NCI-H2081 treated with DMSO at 0.1 percent for 48 hours (cell line): ENCODE measurements at regions not wholly inside any gene's neighbourhood (a gene's known extent, or its start where the extent isn't known, plus 50 kb on each side); places are given as distances from the start of the nearest gene placed in this dataset.

Experiments used
- DNase-seq: peaks from one replicate; lab custom pipeline; 2025; lab: John Stamatoyannopoulos, UW

DNA sequence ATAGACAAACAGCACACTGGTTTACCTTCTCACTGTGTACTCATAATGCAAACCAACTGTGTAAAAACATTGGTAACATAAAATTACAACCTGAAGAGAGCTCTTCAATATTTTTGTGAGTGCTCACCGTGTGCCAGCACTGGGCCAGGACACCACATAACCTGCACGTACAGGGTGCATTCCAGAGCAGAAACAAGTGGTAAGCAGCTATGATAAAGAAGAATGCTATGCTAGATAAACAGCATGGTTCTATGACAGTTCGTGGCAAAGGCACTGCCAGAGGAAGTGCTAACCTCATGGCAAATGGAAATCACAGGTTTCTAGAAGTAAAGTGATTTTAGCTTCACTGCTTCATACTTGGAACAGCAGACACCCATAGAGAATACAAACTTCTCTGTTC is 343.5 kb downstream of the MTX2 start:
- DNase-seq, result no peak

DNA sequence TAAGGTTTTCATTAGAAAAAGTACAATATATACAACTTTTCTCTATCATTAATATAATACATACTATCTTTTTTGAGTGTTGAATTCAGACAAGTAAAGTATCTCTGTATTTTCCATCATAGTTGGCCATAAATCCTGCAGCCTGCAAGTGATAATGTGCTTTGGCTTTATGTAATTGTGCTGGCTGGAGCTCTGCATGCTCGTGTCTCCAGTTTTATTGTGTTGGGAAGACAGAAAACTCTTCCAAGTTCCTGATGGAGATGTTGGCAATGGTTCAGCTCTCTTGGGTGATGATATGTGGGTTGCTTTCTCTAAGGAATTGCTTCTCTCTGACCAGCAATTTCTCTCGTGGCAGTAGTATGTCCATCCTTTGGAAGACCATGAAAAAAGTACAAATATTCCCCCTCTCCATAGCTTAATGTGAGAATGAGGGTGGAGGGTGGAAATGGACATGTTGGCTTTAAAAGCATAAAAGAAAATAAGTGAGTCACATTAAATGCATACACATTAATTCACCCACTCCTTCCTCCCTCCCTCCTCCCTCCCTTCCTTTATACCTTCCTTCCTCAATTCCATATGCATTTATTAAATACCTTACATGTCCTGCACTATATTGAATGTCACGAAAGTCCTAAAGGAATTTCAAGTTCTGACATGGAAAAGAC is 344.2 kb downstream of the MTX2 start:
- DNase-seq, result no peak

DNA sequence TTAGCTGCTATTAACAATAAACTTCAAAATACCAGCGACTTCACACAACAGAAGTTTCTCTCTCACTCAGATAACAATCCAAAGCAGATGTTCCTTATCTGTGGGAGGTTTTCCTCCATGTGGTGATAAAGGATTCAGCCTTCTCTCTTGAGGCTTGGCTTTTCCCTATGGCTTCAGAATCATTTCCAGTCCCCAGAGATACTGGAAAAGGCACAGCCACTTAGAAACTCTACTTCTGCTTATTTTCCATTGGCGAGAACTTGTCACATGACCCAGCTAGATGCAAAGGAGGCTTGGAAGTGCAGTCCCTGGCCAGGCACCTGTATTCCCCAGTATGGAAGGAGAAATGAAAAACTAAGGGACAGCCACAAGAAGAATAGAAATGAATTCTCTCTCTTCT is 344.8 kb downstream of the MTX2 start:
- no peak for DNase-seq

DNA sequence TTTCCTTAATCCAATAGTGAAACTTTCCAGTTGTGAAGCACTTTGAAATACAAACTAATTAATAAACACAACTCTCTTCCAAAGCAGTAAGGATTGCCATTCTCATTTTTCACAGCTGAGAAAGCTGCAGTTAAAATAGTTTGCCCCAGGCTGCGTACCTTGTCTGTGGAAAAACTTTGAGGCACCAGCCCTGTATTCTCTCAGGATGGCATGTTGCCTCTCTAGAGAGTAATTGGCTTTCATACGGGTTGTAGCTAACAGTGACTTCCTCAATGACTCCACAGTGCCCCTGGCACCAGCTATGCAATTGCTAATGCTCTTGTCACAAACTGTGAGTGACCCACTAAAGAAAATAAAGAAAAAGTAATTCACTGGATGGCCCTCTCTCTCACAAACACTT is 345.7 kb downstream of the MTX2 start:
- DNase-seq, result no peak

DNA sequence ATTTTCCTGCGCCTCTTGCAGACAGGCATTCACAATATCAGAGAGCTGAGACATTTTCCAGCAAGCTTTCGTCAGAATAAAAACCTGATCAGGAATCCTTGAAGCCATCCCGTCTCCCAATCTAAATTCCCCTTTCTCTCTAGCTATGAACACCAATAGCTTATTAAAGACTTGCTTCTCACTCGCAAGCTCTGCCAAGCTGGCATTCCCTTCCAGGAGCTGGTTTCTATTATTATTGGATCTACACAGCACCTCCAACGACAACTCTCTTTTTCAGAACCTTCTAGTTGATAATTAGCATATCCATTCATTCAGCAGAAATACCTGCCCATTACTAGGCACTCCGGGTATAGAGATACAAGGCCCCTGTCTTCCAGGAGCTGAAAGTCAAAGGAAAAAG is 350.3 kb downstream of the MTX2 start:
- no peak for DNase-seq

DNA sequence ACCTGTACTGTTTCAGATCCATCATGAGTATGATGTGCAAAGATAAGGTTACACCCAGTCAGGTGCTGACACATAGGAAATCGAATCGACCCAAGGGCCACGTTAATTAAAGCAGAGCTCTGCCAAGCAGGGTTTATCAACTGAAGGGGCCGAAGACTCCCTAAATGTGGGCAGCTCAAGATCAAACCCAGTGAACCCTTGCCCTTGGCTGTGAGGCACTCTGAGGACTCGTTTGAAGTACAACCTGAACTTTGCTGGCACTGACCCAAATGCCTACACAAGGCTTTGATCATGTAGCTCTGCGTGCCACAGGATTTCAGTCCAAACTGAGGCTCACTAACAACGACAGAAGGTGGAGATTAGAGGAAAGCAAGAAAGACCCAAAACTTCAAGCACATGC is 352.1 kb downstream of the MTX2 start:
- DNase-seq, result no peak

DNA sequence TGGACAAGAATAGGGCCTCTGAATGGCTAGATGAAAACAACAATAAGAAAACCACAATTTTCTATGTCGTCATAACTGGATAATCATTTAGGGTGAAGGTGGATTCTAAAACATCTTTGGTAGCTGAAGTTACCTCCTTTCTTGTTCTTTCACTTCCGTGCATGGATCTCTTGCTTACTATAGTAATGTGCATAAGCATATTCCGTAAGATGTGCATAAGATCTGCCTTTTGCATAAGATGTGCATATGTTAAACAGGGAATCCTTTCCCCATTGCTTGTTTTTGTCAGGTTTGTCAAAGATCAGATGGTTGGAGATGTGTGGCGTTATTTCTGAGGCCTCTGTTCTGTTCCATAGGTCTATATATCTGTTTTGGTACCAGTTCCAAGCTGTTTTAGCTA is 353.6 kb downstream of the MTX2 start:
- DNase-seq, result no peak

DNA sequence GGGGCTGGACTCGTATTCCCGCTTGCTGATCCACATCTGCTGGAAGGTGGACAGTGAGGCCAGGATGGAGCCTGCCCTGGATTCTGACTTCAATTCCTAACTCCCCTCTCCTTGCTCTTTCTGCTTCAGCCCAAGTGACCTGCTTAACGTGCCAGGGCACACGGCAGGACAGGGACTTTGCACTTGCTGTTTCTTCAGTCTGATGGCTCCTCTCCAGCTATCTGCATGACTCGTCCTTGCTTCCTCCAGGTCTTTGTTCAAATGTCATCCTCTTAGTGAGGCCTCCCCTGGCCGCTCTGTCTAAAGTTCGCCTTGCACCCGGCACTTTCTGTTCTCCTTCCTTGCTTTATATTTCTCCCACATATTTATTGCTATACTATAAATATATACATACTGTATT is 357.6 kb downstream of the MTX2 start:
- DNase-seq, result no peak

DNA sequence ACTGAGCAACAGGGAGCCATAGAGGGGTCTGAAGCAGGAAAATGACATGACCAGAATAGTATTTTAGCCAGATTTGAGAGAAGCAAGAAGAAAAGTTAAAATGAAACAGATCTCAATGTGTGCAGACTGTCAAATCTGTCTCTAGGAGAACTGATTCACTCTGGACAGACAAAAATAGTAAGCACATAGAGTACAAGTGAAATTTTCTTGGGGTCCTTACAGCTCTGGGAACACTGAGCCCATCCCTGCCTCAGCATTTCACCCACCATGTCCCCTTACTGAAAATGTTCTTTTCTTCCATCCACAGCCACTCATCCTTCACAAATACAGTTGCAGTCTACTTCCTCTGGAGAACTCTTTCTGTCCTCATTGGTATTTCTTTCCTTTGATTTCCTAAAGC is 359.2 kb downstream of the MTX2 start:
- no peak for DNase-seq

DNA sequence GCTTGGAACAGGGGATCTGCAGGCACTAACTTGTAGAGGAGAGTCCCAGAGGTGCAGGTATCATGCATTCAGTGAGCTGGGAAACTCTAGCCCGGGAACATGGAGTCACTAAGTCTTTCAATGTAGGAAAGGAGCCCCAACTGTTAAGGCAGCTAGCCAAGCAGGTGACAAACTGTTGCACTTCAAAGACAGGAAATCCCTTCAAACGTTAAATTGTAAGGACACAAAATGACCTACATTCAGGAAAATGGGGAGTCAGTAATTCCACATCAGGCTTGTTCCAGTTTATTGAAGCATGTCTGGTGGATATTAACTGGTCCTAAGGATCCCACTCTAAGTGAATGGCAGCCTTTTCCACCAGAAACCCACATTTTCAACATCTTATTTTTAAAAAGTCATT is 364.5 kb downstream of the MTX2 start:
- no peak for DNase-seq

DNA sequence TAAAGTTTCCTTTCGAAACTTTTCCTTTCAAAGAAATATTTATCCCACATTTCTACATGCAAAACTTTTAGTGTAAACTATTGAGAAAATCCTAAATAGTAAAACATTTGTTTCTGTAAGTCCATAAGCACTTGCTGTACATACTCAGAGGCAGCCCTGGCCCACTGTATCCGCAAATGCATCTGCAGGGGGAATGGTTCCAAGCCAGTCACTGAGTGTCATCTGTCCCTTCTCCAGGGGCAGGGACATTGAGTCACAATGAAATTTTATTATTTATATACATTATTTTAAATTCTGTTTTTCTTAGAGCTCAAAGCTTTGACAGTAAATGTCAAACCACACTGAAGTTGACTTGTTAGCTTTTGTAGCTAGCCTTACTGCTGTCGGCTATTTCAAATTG is 367.2 kb downstream of the MTX2 start:
- DNase-seq, result no peak

DNA sequence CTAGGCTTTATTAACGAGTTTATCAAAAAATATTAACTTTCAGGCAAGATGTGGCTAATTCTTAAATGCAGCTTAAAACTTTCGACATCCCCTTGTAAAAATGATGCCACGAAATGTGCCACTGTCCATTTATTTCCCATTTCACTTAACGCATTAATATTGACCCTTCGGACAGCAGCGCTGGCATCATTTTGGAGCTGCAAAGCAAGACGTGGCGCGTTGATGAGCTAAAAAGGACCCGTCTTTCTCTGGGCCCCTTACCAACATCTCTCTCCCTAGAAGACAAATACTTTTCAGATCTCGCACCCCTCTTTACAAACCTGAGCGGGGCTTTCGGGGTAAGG is 367.9 kb downstream of the MTX2 start:
- no peak for DNase-seq

DNA sequence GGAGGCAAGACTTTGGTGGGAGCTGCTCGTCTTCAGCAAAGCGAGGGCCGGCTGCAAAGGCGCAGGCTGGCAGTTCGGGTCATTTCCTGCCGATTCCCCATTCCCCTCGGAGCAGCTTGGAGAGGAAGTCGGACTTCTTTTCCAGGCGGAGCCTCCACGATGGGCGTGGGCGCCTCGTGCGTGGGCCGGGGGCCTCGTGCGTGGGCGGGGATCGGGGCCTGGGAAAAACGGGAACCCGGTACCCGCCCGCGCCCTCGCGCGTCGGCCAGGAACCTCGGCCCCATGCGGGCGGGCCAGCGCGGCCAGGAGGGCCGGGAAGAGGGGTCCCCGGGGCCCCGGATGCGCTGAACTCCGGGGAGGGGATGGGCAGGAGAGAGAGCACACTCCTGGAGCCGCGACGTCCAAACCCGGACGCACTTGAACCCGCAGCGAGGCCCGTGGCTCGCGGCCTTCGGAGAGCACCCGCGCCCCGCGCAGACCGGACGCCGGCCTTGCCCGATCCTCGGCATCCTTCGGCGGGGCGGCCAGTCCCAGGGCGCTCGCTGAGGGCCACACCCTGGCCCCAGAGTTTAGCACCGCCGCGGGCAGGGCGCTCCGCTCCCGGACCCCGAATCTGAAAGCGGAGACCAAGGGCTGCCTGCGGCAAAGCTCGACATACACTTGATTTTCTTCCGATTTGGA is 368.4 kb downstream of the MTX2 start:
- peak; percentile 6 for DNase-seq

DNA sequence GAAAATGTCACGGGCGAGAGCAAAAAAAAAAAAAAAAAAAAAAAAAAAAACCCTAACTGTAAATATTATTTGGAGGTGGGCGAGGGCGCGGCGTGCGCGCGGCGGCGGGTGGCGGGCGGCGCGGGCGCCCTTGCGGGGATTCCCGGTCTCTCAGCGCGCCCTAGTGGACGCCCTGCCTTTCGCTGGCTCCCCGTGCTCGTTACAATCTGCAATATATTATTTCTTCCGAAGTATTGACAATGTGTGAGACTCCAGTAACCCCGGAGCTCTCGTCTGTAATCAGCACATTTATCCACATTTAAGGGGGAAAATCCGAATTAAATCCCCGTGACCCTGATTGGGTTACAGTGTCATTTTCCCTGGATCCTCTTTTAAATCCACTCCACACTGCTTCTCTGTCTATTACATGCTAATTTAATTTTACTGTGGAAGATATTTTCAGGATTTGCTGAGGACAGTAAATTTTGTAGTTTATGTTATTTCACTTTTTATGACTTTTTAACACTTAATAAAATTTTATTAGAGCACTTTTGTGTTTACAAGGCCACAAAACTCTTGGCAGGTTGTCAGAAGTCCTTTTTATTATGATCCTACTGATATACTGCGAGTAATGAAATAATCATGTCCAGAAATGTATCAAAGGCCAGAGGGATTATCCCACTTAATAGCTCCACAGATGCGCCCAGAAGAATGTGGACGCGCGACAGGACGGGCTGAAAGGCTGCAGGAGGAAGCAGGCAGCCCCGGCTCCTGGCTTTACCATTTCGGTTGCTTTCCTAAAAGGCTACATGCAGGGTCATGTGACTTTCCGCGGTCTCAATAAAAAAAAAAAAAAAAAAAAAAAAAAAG is 369.1 kb downstream of the MTX2 start:
- peak; percentile 37 for DNase-seq

DNA sequence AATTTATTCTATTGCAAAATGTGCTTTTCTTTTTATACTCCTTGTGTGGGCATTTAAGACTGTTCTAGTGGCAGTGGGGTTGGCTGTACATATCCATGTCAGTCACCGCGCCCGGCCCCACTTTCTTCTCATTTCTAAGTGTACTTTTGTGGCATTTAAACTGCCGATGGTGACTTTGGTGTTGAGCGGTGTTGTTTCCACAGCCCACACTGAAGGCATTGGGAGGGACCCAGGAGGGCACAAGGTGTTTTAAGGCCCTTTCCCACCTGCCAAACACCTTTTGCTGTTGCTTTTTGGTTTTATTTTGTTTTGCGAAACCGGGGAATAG is 369.7 kb downstream of the MTX2 start:
- no peak for DNase-seq

DNA sequence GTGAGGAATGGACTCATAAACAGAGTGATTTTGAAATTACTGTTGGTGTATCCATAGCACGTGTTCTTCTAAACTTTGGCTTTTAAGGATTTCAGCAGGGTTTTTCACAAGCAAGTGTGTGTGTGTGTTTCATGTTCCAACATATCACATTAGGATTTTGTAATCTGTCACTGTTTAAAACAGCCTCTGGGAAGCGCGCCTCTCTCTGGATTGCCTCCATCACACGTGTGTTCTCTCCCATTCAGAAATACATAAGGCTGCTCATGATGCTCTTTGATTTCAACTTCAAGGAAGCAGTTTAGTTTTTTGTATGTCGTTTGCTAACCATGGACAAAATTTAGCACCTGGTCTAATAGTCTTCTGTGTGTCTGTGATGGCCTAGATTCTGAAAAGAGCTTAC is 370.4 kb downstream of the MTX2 start:
- no peak for DNase-seq

DNA sequence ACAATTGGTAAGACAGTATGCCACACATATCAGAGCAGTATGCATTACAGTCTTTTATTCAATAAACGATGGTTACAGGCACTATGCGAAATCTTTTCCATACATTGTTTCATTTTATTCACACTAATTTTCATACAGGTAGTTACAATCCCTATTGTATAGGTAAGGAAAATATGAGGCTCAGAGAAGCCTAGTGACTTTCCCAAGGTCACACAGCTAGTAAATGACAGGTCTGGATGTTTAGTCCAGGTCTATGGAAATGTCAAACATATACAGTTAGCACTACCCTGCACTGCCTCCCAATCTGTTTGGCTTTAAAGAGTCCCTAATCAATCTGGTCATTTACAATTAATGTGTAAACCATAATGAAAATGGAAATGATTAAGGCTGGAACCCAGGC is 372.2 kb downstream of the MTX2 start:
- DNase-seq, result no peak

DNA sequence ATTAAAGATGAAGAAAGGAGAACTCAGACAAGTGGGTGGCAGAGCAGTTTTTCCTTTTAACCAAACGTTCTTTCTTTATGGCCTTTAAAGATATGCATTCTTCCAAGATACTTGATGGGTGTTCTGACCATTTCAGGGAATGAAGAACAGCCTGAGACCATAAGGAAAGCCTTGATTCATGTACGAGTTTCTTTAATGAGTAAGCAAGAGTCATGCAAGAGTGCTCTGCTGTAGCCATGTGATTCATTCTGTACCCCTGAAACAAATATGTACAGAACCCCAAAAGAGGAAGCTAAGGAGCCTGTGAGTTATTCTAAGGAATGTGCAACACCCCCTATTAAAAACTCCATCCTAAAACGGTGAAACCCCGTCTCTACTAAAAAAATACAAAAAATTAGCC is 372.8 kb downstream of the MTX2 start:
- DNase-seq, result no peak

DNA sequence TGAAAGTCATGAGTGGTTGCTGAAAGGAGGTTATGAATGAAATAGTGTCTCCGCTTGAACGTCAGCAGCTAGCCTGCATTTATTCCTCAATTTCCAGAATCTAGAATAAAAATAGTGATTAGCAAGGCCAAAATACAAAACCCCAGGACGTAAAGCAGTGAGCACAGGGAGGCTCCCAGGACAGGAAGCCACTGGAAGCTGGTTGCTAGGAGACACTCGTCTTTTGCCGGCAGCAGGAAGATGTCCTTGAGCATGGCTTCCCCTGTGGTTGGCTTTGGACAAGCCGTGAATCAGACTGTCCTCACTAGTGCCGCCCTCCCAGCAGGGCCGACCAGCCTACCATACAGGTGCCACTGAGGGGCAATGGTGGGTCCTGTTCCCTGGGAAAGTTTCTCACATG is 374.4 kb downstream of the MTX2 start:
- peak; percentile 10 for DNase-seq

DNA sequence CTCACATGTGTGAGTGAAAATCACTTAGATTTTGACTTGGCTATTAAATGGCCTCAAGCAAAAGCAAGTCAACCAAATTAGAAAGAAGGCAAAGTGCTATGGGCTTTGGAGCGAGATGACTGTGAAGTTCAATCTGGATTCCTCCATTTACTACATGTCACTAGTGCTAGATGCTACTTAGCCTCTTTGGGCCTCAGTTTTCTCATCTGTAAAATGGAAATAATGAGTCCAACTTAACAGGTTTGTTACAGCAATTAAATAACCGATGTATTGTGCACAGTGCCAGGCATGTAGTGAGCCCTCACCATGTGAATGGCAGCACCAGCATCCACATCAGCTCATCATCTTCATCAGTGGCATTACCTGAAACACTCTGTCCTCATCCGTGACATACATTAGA is 376.3 kb downstream of the MTX2 start:
- DNase-seq, result no peak

DNA sequence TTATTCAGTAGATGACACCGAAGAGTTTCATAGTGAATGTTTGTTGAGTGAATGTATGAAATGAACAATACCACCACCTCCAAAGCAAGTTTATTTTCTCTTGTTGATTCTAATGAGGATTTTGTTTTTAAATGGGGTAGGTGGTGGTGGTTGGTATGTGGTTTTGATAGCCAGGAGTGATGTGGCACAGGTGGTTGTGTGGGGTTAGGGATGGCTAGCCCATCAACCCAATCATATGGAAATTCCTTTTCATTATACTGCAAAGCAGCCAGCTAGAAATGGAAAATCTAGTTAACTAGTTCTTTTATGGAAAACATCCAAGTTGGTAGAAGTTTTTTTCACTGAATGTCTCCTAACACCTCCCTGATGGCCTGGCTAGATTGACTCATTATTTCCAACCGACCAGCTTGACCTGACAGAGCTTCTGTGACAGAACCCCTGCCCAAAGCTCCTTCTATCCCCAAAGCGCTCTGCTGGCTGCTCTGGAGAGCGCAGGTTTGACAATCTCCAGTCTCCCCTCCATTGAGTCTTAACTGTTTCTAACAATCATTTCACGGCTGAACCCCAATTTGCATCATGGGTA is 376.9 kb downstream of the MTX2 start:
- no peak for DNase-seq

DNA sequence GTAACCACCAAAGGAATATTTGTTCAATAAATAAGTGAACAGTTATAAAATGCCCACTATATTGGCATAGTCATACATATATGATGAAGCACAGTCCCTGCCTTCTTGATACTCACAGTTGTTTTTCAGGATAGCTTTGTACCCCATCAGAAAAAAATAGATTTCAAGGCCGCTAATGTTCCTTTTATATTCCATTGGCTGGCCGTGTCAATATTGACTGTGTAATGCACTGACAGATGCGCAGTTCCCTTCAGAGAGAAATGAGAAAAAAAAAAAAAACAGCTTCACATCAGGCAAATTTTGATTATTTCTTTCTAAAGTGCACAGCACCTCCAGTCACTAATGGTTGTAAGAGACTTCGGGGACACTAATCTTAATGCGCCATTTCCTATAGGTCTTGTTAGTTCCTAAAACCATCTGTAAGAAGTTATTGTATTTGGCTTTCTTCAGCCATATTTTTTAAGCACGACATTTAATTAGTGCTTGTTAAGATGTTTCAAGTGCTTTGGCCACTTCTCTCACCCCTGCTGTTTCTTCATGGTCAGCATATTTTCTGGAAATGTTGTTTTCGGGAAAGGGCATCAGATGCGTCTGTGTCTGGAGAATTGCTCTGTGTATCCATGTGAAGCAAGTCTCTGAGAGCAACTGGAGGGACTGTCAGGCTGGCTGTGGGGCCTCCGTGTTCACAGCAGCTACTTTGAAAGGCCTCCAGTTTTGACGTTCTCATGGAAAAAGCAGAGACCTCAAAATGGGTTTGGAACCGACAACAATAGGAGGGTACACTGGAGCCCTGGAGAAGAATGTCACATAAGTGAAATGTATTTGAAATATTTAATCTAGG is 378.3 kb downstream of the MTX2 start:
- DNase-seq, result no peak
